Breast epithelium (tissue), 3 donors: ENCODE measurements at regions not wholly inside any gene's neighbourhood (a gene's known extent, or its start where the extent isn't known, plus 50 kb on each side); places are given as distances from the start of the nearest gene placed in this dataset.

ENCODE experiments used
- POLR2A ChIP-seq: fragments of 450-650 bp; IDR thresholded peaks from one replicate; pipeline ENCODE4 v1.6.1; 2016; ENCODE audit warnings: antibody characterized with exemption, mild to moderate bottlenecking, moderate library complexity
- POLR2AphosphoS5 ChIP-seq, 3 donors: sonication (generic); formaldehyde crosslinking; IDR thresholded peaks; one replicate each; pipeline ENCODE4 v1.6.1; 2017; ENCODE audit warnings: antibody characterized with exemption in 3 of 3
- TF ChIP-seq, protein P1 (sequence below), 3 donors: fragments of 450-650 bp; IDR thresholded peaks; one replicate each; pipeline ENCODE4 v1.5.1; 2016 to 2017; ENCODE audit warnings: antibody characterized with exemption in 3 of 3, mild to moderate bottlenecking in 3 of 3, moderate library complexity in 3 of 3

- TF ChIP-seq, protein P1, sequence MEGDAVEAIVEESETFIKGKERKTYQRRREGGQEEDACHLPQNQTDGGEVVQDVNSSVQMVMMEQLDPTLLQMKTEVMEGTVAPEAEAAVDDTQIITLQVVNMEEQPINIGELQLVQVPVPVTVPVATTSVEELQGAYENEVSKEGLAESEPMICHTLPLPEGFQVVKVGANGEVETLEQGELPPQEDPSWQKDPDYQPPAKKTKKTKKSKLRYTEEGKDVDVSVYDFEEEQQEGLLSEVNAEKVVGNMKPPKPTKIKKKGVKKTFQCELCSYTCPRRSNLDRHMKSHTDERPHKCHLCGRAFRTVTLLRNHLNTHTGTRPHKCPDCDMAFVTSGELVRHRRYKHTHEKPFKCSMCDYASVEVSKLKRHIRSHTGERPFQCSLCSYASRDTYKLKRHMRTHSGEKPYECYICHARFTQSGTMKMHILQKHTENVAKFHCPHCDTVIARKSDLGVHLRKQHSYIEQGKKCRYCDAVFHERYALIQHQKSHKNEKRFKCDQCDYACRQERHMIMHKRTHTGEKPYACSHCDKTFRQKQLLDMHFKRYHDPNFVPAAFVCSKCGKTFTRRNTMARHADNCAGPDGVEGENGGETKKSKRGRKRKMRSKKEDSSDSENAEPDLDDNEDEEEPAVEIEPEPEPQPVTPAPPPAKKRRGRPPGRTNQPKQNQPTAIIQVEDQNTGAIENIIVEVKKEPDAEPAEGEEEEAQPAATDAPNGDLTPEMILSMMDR (IDR thresholded peaks at IDR 0.05) = no peak
- TF ChIP-seq POLR2A = no peak
- peak in 1 of 3 donors; percentile 58 for TF ChIP-seq POLR2AphosphoS5 (IDR thresholded peaks at IDR 0.05)
Observed at GRCh38 chr2:23249348-23249747, 135.6 kb upstream of the KLHL29 start.
